ENCODE measurements at regions not wholly inside any gene's neighbourhood (a gene's known extent, or its start where the extent isn't known, plus 50 kb on each side); places are given as distances from the start of the nearest gene placed in this dataset.

DNA sequence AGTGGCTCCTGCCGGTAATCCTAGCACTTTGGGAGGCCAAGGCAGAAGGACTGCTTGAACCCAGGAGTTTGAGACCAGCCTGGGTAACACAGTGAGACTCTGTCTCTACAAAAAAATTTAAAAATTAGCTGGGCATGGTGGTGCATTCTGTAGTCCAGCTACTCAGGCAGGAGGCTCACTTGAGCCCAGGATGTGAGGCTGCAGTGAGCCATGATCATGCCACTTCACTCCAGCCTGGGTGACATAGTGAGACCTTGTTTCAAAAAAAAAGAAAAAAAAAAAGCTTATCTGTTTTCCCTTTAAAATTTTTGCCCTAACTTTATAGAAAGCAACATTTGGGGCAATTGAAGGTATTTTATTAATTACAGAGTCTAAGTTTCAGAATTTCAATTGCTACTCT lies 486.0 kb downstream of the BCAT1 start:
- Histone ChIP-seq H3K79me2 (no peaks in the 10 kb centered on the region), H3K4me1 (no peaks in the 10 kb centered on the region), H2AFZ (no peak overlapping the region), H3K27me3 (ENCODE audit: control insufficient read depth, insufficient read depth, low read length) (no peaks in the 10 kb centered on the region), H3K4me2 (ENCODE audit: low read length) (no peak overlapping the region), H3K4me3 (ENCODE audit: low read depth, low read length) (no peak overlapping the region), H3K9ac (no peak overlapping the region), H3K36me3 (ENCODE audit: control insufficient read depth, insufficient read depth, low read length) (no peaks in the 10 kb centered on the region), H3K9me3 (ENCODE audit: control insufficient read depth, low read length) (no peaks in the 10 kb centered on the region), H3K27ac (no peak overlapping the region)
- TF ChIP-seq, protein P1, sequence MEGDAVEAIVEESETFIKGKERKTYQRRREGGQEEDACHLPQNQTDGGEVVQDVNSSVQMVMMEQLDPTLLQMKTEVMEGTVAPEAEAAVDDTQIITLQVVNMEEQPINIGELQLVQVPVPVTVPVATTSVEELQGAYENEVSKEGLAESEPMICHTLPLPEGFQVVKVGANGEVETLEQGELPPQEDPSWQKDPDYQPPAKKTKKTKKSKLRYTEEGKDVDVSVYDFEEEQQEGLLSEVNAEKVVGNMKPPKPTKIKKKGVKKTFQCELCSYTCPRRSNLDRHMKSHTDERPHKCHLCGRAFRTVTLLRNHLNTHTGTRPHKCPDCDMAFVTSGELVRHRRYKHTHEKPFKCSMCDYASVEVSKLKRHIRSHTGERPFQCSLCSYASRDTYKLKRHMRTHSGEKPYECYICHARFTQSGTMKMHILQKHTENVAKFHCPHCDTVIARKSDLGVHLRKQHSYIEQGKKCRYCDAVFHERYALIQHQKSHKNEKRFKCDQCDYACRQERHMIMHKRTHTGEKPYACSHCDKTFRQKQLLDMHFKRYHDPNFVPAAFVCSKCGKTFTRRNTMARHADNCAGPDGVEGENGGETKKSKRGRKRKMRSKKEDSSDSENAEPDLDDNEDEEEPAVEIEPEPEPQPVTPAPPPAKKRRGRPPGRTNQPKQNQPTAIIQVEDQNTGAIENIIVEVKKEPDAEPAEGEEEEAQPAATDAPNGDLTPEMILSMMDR (IDR thresholded peaks at IDR 0.05), result no peak

DNA sequence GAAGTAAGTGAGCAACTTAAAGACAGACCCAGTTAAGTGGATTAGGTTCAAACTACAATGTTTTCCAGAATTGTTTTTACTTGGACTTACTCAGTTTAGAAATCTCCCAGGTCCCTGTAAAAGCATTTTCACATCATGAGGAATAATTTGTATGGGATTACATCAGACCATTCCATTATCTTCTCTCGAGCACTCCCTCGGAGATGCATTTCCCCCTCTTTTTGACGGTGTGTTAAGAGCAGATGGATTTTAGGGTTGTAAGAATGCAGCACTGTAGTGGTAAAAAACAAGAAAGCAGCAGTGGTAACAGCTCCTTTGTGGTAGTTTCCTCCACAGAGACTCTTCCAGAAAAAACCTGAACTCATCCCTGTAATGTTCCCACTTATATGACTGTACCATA lies 488.4 kb downstream of the BCAT1 start:
- TF ChIP-seq, protein P1 (IDR thresholded peaks at IDR 0.05), result no peak
- H3K4me2 ChIP-seq (ENCODE audit: low read length), result no peak overlapping the region
- no peak overlapping the region for H3K4me3 ChIP-seq (ENCODE audit: low read depth, low read length)
- no peak overlapping the region for H3K9ac ChIP-seq
- no peaks in the 10 kb centered on the region for H3K79me2 ChIP-seq
- H3K9me3 ChIP-seq (ENCODE audit: control insufficient read depth, low read length), result no peaks in the 10 kb centered on the region
- no peaks in the 10 kb centered on the region for H3K4me1 ChIP-seq
- H3K27me3 ChIP-seq (ENCODE audit: control insufficient read depth, insufficient read depth, low read length), result no peaks in the 10 kb centered on the region
- no peak overlapping the region for H2AFZ ChIP-seq
- no peak overlapping the region for H3K27ac ChIP-seq
- H3K36me3 ChIP-seq (ENCODE audit: control insufficient read depth, insufficient read depth, low read length), result no peaks in the 10 kb centered on the region

DNA sequence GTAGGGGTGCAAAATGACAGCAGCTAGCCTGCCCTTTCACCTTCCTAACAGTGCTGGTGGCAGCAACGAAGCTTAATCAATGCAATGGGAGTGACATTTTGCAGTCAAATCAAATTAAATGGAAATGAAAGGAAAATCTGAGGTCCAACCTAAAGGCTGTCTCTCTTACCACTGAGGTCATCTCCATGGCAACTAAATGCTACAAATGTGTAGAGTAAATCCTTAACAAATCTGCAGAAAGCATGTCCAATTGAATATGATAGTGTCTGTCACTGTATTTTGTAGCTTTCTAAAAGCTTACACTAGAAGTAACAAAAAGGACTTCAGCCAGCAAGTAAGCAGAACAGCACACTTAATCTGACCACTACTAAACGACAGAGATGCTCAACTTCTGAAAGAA lies 488.8 kb downstream of the BCAT1 start:
- H3K9me3 ChIP-seq (ENCODE audit: control insufficient read depth, low read length), result no peaks in the 10 kb centered on the region
- no peak overlapping the region for H3K27ac ChIP-seq
- H3K4me3 ChIP-seq (ENCODE audit: low read depth, low read length), result no peak overlapping the region
- H3K36me3 ChIP-seq (ENCODE audit: control insufficient read depth, insufficient read depth, low read length), result no peaks in the 10 kb centered on the region
- no peak overlapping the region for H3K9ac ChIP-seq
- H3K4me2 ChIP-seq (ENCODE audit: low read length), result no peak overlapping the region
- H3K4me1 ChIP-seq, result no peaks in the 10 kb centered on the region
- no peaks in the 10 kb centered on the region for H3K27me3 ChIP-seq (ENCODE audit: control insufficient read depth, insufficient read depth, low read length)
- no peak overlapping the region for H2AFZ ChIP-seq
- TF ChIP-seq, protein P1 (IDR thresholded peaks at IDR 0.05), result no peak
- no peaks in the 10 kb centered on the region for H3K79me2 ChIP-seq

DNA sequence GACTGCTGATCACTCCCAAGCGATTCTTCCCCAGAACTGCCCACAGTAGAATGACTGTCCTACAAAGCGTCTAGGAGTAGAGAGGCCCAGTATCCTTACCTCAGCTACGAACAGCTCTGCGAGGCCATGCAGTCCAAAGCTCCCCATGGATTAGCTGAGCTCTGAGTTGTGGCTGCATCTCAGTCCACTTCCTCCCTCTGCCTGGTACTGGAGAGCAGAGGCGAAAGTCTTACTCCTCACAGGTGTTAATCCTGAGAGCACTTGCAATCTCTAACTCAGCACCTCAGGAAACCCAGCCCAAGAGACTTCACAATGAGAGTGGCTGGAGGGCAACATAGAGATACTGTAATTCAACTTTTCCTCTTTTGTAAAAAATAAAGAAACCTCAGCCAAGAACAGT lies 493.1 kb downstream of the BCAT1 start:
- Histone ChIP-seq H3K9ac (no peak overlapping the region), H2AFZ (no peak overlapping the region), H3K9me3 (ENCODE audit: control insufficient read depth, low read length) (no peaks in the 10 kb centered on the region), H3K36me3 (ENCODE audit: control insufficient read depth, insufficient read depth, low read length) (no peaks in the 10 kb centered on the region), H3K27me3 (ENCODE audit: control insufficient read depth, insufficient read depth, low read length) (no peaks in the 10 kb centered on the region), H3K4me1 (no peaks in the 10 kb centered on the region), H3K27ac (no peak overlapping the region), H3K4me3 (ENCODE audit: low read depth, low read length) (no peak overlapping the region), H3K79me2 (no peaks in the 10 kb centered on the region), H3K4me2 (ENCODE audit: low read length) (no peak overlapping the region)
- TF ChIP-seq, protein P1 (IDR thresholded peaks at IDR 0.05), result no peak

DNA sequence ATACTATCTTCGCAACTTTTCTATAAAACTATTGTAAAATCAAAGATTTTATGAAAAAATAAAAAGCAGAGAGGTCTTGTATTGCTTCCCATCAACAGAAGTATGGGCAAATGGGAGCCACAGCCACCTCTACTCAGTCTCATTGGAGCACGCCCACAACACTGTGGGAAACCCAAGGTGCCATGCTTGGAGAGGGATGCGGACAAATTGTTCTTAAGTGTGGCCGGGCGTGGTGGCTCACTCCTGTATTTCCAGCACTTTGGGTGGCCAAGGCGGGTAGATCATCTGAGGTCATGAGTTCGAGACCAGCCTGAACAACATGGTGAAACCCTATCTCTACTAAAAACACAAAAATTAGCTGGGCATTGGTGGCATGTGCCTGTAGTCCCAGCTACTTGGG lies 498.2 kb upstream of the SOX5 start:
- Histone ChIP-seq H2AFZ (no peak overlapping the region), H3K4me1 (no peaks in the 10 kb centered on the region), H3K4me2 (ENCODE audit: low read length) (no peak overlapping the region), H3K27me3 (ENCODE audit: control insufficient read depth, insufficient read depth, low read length) (no peaks in the 10 kb centered on the region), H3K36me3 (ENCODE audit: control insufficient read depth, insufficient read depth, low read length) (no peaks in the 10 kb centered on the region), H3K27ac (no peak overlapping the region), H3K79me2 (no peaks in the 10 kb centered on the region), H3K9me3 (ENCODE audit: control insufficient read depth, low read length) (no peaks in the 10 kb centered on the region), H3K9ac (no peak overlapping the region), H3K4me3 (ENCODE audit: low read depth, low read length) (no peak overlapping the region)
- TF ChIP-seq, protein P1 (IDR thresholded peaks at IDR 0.05), result no peak
